ENCODE measurements at regions not wholly inside any gene's neighbourhood (a gene's known extent, or its start where the extent isn't known, plus 50 kb on each side); places are given as distances from the start of the nearest gene placed in this dataset.

GRCh38 chr20:24773168-24773567 lies 175.9 kb upstream of the CST7 start:
- DNase-seq (ENCODE audit: low read depth in 4 of 4, low spot score in 3 of 4) = no peak

DNA sequence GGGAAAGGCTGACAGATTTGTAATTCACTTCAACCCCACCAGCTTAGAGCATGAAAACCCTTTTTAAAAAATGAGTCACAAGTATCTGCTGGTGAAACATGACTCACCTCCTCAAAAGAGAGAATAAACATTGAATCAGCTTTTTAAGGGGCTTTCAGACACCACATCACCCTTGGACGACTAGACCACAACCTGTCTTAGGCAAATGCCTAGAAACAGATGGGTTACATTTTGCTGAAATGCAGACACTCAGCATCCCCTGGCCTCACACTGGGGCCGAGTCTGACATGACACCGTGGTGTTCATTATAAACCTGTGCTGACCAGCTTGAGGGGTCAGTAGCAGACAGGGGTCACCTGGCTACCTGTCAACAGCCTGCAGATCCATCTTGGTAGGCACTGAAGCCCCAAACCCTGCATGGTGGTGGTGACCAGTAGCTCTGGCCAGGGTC lies 175.3 kb upstream of the CST7 start:
- DNase-seq (ENCODE audit: low read depth in 4 of 4, low spot score in 3 of 4) = no peak

DNA sequence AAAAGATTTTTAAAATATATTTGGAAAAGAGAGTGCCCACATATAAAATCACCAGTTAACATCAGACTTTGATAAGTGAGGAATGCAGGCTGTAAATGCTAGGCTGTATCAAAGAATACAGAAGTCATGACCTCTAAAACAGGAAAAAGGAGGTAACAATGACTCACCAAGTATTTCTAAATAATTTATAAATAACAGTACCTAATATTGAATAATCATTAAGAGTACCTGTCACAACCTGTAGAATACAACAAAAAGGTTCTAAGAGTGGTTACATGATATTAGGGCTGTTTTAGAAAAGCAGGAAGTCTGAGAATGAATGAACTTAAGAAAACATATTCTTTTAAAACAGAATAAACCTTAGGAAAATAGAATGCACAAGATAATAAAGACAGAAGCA lies 173.1 kb upstream of the CST7 start:
- DNase-seq (ENCODE audit: low read depth in 4 of 4, low spot score in 3 of 4) = no peak

DNA sequence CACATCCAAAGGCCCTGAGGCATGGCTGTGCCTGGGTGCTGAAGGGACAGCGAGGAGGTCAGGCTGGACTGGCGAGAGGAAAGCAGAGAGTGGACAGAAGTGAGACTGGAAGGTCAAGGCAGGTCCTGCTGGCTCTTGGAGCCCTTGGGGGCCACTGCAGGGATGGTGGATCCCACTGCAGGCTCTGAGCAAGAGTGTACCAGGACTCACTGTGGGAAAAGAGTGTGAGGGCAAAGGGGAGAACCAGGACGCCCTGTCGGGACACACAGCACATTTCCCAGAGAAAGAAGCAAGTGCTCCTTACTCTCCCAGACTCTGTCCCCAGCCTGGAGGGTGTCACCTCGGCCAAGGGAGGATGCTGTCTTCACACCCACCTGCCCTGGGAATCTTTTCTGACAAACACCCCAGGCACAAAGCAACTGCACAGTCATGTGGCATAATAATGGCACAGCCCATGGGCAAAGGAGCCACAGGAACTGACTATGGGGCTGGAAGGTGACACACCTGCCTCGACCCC lies 172.3 kb upstream of the CST7 start:
- no peak for DNase-seq (ENCODE audit: low read depth in 4 of 4, low spot score in 3 of 4)

GRCh38 chr20:24777746-24778145 lies 171.3 kb upstream of the CST7 start:
- DNase-seq (ENCODE audit: low read depth in 4 of 4, low spot score in 3 of 4) = no peak

- no peak for DNase-seq (ENCODE audit: low read depth in 4 of 4, low spot score in 3 of 4)
Observed at GRCh38 chr20:24778585-24779031, 170.5 kb upstream of the CST7 start.

GRCh38 chr20:24779131-24779530 lies 169.9 kb upstream of the CST7 start:
- DNase-seq (ENCODE audit: low read depth in 4 of 4, low spot score in 3 of 4) = no peak

- no peak for DNase-seq (ENCODE audit: low read depth in 4 of 4, low spot score in 3 of 4)
Observed at GRCh38 chr20:24779946-24780345, 169.1 kb upstream of the CST7 start.

DNA sequence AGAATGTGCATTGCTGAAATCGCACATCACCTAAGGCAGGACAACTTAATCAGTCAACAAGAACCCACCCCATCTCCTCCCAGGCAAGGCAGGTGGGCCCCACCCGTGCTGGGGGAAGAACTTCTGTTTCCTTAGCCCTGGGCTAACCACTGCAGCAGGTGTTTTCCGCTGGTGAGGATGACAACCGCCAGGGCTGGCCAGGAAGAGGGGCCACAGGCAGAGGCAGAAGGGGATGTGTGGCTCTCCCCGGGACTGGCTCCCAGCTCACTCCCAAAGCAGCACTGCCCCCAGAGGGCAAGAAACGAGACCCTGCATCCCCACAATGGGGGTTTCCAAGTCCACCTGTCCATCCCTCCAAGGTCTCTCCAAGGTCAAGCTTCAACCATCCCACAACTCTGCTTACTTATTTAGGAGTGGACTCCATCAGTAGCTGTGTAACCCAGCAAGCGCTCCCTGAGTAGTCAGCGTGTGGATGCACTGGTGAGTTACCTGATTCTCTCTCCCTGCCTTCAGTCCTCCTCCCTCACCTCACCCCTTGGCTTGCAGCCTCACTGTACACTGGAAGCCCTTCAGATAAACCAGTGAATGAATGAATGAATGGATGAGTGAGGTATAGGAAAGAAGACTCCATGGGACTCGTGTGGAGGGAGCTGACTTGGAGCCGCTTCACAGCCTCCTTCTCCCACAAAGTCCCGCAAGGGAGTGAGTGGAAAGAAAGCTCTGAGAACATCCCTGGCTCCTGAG lies 168.2 kb upstream of the CST7 start:
- DNase-seq (ENCODE audit: low read depth in 4 of 4, low spot score in 3 of 4) = no peak

GRCh38 chr20:24781418-24781980 lies 167.6 kb upstream of the CST7 start:
- no peak for DNase-seq (ENCODE audit: low read depth in 4 of 4, low spot score in 3 of 4)

DNA sequence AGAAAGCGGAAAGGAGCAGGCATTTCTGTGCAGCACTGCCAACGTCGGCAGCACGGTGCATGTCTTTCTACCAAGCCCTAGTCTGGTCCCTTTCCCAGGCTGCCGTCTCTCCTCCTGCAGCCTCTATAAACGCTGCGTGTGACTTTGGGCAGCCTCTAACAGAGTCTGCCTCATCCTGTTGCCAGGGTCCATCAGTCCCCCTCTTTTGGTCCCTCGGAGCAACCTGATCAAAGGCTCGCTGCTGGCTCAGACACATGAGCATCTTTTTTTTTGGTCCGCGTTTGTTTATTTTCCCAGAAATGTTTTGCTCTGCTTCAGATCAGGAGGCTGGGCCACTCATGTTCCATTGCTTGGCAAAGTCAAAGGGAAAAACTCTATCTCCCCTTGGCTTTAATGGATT lies 166.8 kb upstream of the CST7 start:
- DNase-seq (ENCODE audit: low read depth in 4 of 4, low spot score in 3 of 4) = no peak

DNA sequence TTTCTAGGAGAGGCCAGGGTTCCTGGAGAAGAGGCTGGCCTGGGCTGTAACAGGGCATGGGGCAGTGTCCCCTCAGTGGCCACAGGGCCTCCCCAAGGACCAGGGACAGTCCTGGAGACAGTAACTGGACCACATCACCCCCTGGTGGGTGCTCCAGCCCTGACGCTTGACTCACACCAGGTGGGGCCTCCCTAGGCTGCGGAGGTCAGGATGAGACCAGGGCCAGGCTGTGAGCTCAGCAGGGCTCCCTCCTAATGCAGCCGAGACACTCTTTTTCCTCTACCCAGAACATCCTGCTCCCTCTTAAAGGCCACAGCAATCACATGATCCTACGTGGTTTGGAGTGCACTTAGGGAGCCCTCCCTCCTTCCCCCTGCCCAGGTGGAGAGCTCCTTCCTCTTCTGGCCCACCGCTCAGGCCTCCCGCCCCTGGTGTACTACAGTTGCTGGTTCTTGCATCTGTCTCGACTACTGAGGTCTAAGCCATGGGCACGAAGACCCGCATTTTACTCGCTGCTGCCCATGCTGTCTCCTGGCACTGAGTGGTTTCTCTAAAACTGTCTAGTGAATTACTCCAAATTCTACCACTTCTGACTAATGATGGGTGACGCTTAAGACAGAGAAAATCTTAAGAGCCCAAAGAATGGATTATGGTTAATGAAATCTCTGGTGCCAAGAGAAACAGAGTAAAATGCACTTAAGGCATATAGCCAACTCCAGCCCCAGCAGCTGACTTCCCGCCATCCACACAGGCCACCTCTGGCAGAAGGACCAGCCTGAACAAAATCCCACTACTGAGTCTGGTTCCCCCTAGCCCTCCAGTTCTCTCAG lies 166.1 kb upstream of the CST7 start:
- no peak for DNase-seq (ENCODE audit: low read depth in 4 of 4, low spot score in 3 of 4)

- no peak for DNase-seq (ENCODE audit: low read depth in 4 of 4, low spot score in 3 of 4)
Observed at GRCh38 chr20:24783631-24784492, 165.2 kb upstream of the CST7 start.

- DNase-seq (ENCODE audit: low read depth in 4 of 4, low spot score in 3 of 4) = no peak
Observed at GRCh38 chr20:24784607-24785006, 164.5 kb upstream of the CST7 start.

DNA sequence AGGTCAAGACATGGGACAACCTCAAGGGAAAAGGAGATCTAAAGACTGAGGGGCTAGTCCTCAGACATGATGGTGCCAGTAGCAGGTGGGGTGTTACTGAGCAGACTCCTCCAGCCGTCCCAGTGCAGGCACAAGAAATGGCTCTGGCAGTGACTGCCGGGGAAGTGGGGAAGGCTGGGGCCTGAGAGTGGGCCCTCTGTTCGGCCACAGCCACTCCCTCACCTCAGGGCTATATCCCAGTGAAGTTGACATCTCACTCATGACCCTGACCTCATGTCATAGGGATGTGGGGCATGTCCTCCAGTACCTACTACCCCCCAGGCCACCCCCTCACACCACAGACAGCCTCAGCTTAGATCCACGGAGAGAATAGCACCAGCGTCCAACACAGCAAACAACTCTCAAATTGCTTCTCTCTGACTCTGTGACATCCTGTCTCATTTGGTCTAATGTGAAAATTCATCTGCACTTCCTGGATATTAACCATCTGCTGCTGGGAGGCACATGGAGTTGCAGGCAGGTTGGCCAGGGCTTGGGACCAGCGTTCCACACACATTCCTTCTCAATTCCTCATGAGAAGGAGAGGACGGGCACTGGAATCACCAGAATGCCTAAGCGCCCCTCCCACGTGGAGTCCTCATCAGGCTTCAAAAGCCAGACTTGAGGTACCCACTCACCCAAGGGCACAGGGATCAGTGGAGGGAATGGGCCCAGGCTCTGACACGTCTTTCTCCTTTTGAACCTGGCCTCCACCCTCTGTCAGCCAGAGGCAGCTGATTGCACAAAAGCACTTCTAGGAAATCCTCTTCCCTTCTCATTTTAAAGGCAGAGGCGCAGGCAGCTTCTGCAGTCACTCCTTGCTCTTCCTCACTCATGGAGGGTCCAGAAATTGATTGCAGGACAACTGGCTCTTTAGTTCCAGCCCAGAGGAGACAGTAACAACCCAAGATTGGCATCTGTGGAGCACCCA lies 163.6 kb upstream of the CST7 start:
- no peak for DNase-seq (ENCODE audit: low read depth in 4 of 4, low spot score in 3 of 4)

GRCh38 chr20:24786111-24786495 lies 163.0 kb upstream of the CST7 start:
- DNase-seq (ENCODE audit: low read depth in 4 of 4, low spot score in 3 of 4) = no peak

- no peak for DNase-seq (ENCODE audit: low read depth in 4 of 4, low spot score in 3 of 4)
Observed at GRCh38 chr20:24786646-24787045, 162.4 kb upstream of the CST7 start.

GRCh38 chr20:24787071-24787470 lies 162.0 kb upstream of the CST7 start:
- no peak for DNase-seq (ENCODE audit: low read depth in 4 of 4, low spot score in 3 of 4)

DNA sequence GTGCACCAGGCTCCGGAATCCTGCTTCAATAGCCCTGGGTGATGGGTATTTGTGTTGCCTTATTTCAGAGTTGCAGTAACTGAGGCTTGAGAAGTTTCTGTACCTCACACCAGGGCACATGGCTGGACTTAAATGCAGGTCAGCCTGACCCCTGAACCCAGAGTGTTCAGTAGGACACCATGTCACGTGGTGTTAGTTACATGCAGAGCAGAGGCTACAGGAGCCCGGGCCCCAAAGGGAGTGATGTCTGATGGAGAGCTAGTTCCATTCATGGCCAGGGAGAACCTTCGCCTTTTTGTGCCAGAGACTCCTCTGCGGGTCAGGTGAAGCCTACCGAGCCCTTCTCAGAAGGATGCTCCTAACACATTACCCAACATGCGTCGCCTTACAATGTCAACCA lies 161.4 kb upstream of the CST7 start:
- no peak for DNase-seq (ENCODE audit: low read depth in 4 of 4, low spot score in 3 of 4)
